SK-N-SH (cell line): ENCODE measurements at regions not wholly inside any gene's neighbourhood (a gene's known extent, or its start where the extent isn't known, plus 50 kb on each side); places are given as distances from the start of the nearest gene placed in this dataset.

Experiments
- CTCF ChIP-seq: fragments of 200-600 bp; sonication (generic); IDR thresholded peaks from 2 replicates; pipeline ENCODE4 v1.6.1; 2017; ENCODE audit warnings: antibody characterized with exemption, mild to moderate bottlenecking, moderate library complexity
- EP300 ChIP-seq, 2 experiments: IDR thresholded peaks; 2 replicates each; pipeline versions ENCODE4 v1.4.0 to v1.6.1; 2012; ENCODE audit warnings: borderline replicate concordance in 1 of 2, low read depth in 1 of 2, low read length in 1 of 2
- GATA2 ChIP-seq: sonication (generic); formaldehyde crosslinking; IDR thresholded peaks from 2 replicates; pipeline ENCODE4 v1.5.0; 2020; ENCODE audit warnings: mild to moderate bottlenecking, missing genetic modification reagents
- MAX ChIP-seq: IDR thresholded peaks from 2 replicates; pipeline ENCODE4 v1.4.0; 2012; ENCODE audit warnings: low read depth
- RAD21 ChIP-seq: IDR thresholded peaks from 2 replicates; pipeline ENCODE4 v1.6.1; 2012; ENCODE audit warnings: mild to moderate bottlenecking, low read length
- RFX5 ChIP-seq: IDR thresholded peaks from 2 replicates; pipeline ENCODE4 v1.6.1; 2012; ENCODE audit warnings: mild to moderate bottlenecking, improper control_type of control experiment, low read length
- RXRA ChIP-seq: IDR thresholded peaks from 2 replicates; pipeline ENCODE4 v1.4.0; 2012; ENCODE audit warnings: low read depth, mild to moderate bottlenecking, borderline replicate concordance
- SIN3A ChIP-seq: IDR thresholded peaks from 2 replicates; pipeline ENCODE4 v1.6.1; 2012; ENCODE audit warnings: low read depth, mild to moderate bottlenecking, low read length, moderate library complexity, borderline replicate concordance
- TAF1 ChIP-seq: IDR thresholded peaks from 2 replicates; pipeline ENCODE4 v1.6.1; 2012; ENCODE audit warnings: low read depth, mild to moderate bottlenecking, low read length, moderate library complexity, borderline replicate concordance
- TEAD4 ChIP-seq: IDR thresholded peaks from 2 replicates; pipeline ENCODE4 v1.4.0; 2012; ENCODE audit warnings: mild to moderate bottlenecking, borderline replicate concordance; ENCODE audit not compliant: insufficient read depth

- TF ChIP-seq CTCF (no peak), TAF1 (no peak), SIN3A (no peak), GATA2 (no peak), EP300 (IDR thresholded peaks at IDR 0.05; ENCODE audit: borderline replicate concordance in 1 of 2, low read depth in 1 of 2, low read length in 1 of 2) (no peak), RAD21 (no peak), TEAD4 (no peak), RXRA (no peak), MAX (no peak), RFX5 (no peak)
Measured at GRCh38 chr20:57071283-57071731, 195.1 kb downstream of the BMP7 start.
